Daoy (cell line): ENCODE measurements at regions not wholly inside any gene's neighbourhood (a gene's known extent, or its start where the extent isn't known, plus 50 kb on each side); places are given as distances from the start of the nearest gene placed in this dataset.
A peak's percentile ranks its signal among the peaks of the same experiment; 100 is the strongest.
"Not testable (repeated sequence)": the region's sequence is repeated elsewhere in the genome, so short reads cannot be mapped to it uniquely, and the experiment has no call there.

Source experiments
- DNase-seq: peaks from one replicate; pipeline ENCODE4 v3.0.0-alpha.2; 2015; ENCODE audit warnings: low read depth

DNA sequence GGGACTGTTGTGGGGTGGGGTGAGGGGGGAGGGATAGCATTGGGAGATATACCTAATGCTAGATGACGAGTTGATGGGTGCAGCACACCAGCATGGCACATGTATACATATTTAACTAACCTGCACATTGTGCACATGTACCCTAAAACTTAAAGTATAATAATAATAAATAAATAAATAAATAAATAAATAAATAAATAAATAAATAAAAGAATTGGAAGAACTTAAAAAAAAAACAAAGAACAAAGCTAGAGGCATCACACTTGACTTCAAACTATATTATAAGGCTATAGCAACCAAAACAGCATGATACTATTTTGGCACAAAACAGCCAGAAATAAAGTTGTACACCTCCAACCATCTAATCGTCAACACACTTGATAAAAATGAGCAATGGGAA, 106.5 kb upstream of the NDST3 start:
- not testable (repeated sequence) for DNase-seq

DNA sequence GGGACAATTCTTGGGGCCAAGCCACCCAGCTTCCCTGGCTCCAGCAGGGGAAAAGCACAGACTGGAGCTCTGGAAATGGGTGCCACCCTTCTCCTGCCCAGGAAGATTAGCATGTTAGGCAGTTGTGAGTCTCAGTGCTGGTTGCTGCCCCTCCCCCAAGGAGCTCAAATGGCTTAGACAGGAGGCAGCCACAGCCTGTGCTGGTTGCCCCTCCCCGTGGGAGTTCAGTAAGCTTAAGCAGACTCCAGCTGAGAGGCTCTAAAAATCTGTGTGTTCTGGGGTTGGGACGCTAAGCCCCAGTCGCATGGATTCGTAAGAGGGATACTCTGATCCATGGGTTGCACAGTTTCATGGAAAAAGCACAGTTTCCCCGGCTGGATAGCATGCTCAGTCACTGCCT, 92.7 kb upstream of the NDST3 start:
- DNase-seq: no peak

DNA sequence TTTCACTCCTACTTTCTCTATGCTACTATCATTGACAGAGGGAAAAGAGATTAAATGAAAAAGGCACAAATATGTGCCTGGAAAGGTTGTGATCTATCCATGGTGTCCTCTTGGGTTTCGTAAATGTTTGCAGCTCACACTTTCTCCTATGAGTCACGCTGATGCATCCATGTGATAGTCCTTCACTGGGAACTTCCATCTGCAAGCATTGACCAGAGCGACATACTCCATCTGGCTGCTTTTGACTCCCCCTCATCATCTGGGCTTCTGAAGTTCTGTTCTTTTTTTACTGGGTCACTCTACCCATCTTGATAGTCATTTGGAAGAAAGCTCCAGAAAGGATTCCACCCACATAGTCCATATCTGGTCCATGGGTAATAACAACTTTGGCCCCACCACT, 84.7 kb upstream of the NDST3 start:
- DNase-seq: no peak

DNA sequence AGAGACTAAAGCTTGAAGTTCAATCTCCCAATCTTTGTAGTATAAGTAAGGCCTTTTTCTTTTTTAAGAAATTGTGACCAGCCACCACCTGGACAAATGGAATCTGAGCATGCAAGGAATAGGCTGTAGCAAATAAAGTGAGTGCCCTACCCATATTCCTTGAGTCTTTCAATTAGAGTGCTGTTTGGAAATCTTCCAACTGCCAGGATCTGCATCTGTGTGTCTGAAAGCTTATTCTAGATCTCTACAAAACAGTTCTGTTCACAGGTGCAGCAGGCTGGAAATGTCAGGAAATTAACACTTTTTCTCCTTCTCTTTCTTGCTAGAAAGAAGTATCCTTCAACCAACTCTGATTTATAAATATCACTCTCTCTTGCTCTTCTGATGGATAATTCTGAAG, 76.7 kb upstream of the NDST3 start:
- DNase-seq: no peak

DNA sequence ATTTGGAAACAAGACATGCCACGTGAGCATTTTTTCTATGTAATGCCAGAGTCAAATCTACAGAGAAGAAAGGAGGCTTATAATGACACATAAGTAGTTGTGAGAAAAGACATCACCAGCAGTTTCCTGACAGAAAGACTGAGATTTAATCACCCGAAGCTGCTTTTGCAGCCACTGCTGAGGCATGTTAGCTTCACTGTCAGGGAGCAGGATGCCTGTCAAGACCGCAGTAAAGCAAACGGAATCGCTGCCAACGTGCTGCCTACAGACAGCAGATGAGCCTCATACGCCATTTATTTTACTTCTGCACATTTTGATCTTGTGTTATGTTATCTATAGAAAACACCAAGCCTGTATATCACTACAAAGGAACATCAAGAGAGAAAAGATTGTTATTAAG, 68.7 kb upstream of the NDST3 start:
- DNase-seq: no peak

DNA sequence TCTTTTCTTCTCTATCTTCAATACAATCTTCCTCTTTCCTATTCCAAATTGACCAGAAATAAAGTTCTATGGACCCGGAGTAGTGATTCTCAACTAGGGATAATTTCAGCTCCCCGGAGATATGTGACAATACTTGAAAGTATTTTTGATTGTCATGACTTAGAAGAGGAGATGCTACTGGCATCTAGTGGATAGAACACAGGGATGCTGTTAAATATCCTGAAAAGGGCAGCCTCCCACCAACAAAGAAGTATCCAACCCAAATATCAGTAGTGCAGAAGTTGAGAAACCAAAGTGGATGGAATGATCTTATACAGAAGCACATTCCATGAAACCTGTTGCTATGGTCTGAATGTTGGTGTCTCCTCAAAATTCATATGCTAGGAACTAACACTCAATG, 65.7 kb upstream of the NDST3 start:
- no peak for DNase-seq

DNA sequence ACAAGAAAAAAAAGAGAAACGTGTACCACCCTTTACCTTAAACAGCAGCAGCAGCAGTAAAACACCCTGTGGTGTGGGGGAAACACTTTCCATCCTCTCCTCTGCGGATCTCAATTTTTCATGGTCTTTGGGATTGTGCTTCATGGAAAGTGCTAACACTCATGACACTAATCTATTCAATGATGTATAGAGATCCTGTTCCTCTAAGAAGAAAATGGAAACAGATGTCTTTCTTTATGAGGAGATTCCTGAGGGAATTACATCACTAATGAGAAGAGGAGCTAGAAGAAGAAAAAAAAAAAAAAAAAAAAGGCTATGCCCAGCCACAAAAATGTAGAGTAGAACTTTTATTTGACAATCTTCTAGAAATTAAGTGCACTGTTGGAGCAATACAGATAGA, 62.9 kb upstream of the NDST3 start:
- no peak for DNase-seq

DNA sequence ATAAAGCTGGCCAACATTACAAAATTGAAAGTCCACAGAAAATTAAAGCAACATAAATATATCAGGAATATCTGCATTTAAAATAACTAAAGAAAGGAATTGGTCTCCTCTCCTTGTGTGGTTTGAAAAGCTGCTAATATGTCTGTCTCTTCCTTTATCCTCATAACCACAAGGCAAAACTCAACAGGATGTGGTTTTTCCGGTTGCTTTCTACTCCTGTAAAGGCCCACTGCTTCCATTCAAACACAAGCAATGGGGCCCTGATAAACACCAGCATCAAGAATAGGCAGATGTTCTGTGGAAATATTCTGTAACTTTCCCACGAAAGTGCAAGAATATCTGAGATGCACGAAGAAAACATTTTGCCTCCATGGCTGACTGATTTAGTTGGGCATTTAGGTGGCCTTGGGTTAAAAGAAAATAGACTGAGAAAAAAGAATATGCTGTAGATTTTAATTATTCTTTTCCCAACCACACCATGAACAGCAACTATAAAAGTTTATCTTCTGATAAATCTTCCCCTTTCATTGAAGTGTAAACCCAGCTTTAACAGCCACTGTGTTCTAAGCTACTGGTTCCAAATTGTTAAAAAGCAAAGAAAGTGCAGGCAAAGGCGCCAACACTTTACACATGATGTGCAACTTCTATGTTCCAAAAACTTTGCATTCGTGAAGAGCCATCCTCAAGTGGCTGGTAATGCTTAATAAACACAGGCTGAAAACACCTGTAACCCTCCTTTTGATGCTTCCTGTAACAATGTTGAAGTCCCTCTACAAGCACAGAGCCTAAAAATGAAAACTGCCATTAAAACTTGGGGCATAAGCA, 50.5 kb upstream of the NDST3 start:
- DNase-seq: peak; percentile 34

DNA sequence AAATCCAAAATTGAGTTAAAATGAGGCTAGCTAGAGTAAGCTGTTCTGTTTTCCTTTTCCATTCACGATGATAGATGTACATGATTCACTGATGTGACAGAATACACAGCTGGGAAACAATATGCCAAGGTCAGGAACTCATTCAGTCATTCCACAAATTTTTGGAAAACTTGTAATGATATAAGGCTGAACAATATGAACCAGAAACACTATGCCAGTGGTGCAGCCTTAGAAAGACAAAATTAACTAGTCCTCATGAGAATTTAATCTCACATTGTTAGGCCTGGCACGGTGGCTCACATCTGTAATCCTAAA, 50.0 kb upstream of the NDST3 start:
- no peak for DNase-seq
